ENCODE measurements at regions not wholly inside any gene's neighbourhood (a gene's known extent, or its start where the extent isn't known, plus 50 kb on each side); places are given as distances from the start of the nearest gene placed in this dataset.

GRCh38 chr1:112836642-112837041 is 119.4 kb downstream of the SLC16A1 start:
- TF ChIP-seq CTCF (IDR thresholded peaks at IDR 0.05) (no peak), EZH2 (IDR thresholded peaks at IDR 0.05) (no peak)
